ENCODE measurements at regions not wholly inside any gene's neighbourhood (a gene's known extent, or its start where the extent isn't known, plus 50 kb on each side); places are given as distances from the start of the nearest gene placed in this dataset.
A peak's percentile ranks its signal among the peaks of the same experiment; 100 is the strongest.
"Not testable (repeated sequence)": the region's sequence is repeated elsewhere in the genome, so short reads cannot be mapped to it uniquely, and the experiment has no call there.

GRCh38 chr12:131287015-131287937 is 333.6 kb downstream of the ADGRD1 start:
- Histone ChIP-seq H3K79me2 (ENCODE audit: insufficient read depth, low read length) (no peaks in the 10 kb centered on the region), H2AFZ (ENCODE audit: low read length) (no peak overlapping the region), H3K9me3 (ENCODE audit: low read depth, low read length) (no peaks in the 10 kb centered on the region), H3K4me1 (ENCODE audit: insufficient read depth, low read length) (no peaks in the 10 kb centered on the region), H3K36me3 (ENCODE audit: insufficient read depth, low read length) (no peaks in the 10 kb centered on the region), H3K27me3 (ENCODE audit: insufficient read depth, low read length) (no peaks in the 10 kb centered on the region), H3K27ac (ENCODE audit: low read depth, low read length) (no peak overlapping the region), H3K4me2 (ENCODE audit: insufficient read depth, low read length) (no peak overlapping the region), H4K20me1 (ENCODE audit: insufficient read depth, low read length) (no peaks in the 10 kb centered on the region), H3K4me3 (ENCODE audit: insufficient read depth, low read length) (no peak overlapping the region)
- TF ChIP-seq, protein P1, sequence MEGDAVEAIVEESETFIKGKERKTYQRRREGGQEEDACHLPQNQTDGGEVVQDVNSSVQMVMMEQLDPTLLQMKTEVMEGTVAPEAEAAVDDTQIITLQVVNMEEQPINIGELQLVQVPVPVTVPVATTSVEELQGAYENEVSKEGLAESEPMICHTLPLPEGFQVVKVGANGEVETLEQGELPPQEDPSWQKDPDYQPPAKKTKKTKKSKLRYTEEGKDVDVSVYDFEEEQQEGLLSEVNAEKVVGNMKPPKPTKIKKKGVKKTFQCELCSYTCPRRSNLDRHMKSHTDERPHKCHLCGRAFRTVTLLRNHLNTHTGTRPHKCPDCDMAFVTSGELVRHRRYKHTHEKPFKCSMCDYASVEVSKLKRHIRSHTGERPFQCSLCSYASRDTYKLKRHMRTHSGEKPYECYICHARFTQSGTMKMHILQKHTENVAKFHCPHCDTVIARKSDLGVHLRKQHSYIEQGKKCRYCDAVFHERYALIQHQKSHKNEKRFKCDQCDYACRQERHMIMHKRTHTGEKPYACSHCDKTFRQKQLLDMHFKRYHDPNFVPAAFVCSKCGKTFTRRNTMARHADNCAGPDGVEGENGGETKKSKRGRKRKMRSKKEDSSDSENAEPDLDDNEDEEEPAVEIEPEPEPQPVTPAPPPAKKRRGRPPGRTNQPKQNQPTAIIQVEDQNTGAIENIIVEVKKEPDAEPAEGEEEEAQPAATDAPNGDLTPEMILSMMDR (IDR thresholded peaks at IDR 0.05; ENCODE audit: extremely low read depth, low read depth, low read length), result no peak
- no peak for DNase-seq (ENCODE audit: insufficient read length, low spot score, missing footprints)

GRCh38 chr12:131287938-131288764 is 334.4 kb downstream of the ADGRD1 start:
- H3K4me2 ChIP-seq (ENCODE audit: insufficient read depth, low read length), result no peak overlapping the region
- H3K27ac ChIP-seq (ENCODE audit: low read depth, low read length), result no peak overlapping the region
- no peak overlapping the region for H3K4me3 ChIP-seq (ENCODE audit: insufficient read depth, low read length)
- H2AFZ ChIP-seq (ENCODE audit: low read length), result no peak overlapping the region
- TF ChIP-seq, protein P1 (IDR thresholded peaks at IDR 0.05; ENCODE audit: extremely low read depth, low read depth, low read length), result no peak
- no peaks in the 10 kb centered on the region for H3K9me3 ChIP-seq (ENCODE audit: low read depth, low read length)
- DNase-seq (ENCODE audit: insufficient read length, low spot score, missing footprints), result peak; percentile 58
- no peaks in the 10 kb centered on the region for H3K4me1 ChIP-seq (ENCODE audit: insufficient read depth, low read length)
- no peaks in the 10 kb centered on the region for H3K27me3 ChIP-seq (ENCODE audit: insufficient read depth, low read length)
- no peaks in the 10 kb centered on the region for H3K79me2 ChIP-seq (ENCODE audit: insufficient read depth, low read length)
- no peaks in the 10 kb centered on the region for H3K36me3 ChIP-seq (ENCODE audit: insufficient read depth, low read length)
- no peaks in the 10 kb centered on the region for H4K20me1 ChIP-seq (ENCODE audit: insufficient read depth, low read length)

- H4K20me1 ChIP-seq (ENCODE audit: insufficient read depth, low read length); H3K36me3 ChIP-seq (ENCODE audit: insufficient read depth, low read length); H3K4me2 ChIP-seq (ENCODE audit: insufficient read depth, low read length); H3K9me3 ChIP-seq (ENCODE audit: low read depth, low read length); H3K27ac ChIP-seq (ENCODE audit: low read depth, low read length); H3K27me3 ChIP-seq (ENCODE audit: insufficient read depth, low read length); H3K79me2 ChIP-seq (ENCODE audit: insufficient read depth, low read length); H3K4me1 ChIP-seq (ENCODE audit: insufficient read depth, low read length); H2AFZ ChIP-seq (ENCODE audit: low read length); H3K4me3 ChIP-seq (ENCODE audit: insufficient read depth, low read length): not testable (repeated sequence)
- DNase-seq (ENCODE audit: insufficient read length, low spot score, missing footprints), result peak; percentile 56
These were observed 335.3 kb downstream of the ADGRD1 start for GRCh38 chr12:131288765-131289695.

DNA sequence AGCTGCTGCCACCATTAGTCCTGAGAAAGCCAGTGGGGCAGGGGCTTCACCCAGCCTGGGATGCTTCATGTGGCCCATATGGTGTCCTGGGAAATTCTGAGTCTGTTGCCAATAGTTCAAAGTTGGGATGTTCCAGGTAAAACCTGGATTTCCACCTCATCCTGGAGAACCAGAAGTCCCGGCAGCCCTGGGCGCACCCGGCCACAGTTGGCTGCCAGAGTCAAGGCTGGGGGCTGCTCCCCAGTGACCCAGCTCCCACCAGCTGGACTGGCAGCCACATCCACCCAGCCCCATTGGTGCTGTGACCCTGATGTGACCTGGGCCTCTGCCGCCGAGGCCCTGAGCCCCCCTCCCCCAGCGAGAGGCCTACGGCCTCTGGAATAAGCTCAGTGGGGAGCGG is 336.1 kb downstream of the ADGRD1 start:
- H3K9me3 ChIP-seq (ENCODE audit: low read depth, low read length); H3K4me2 ChIP-seq (ENCODE audit: insufficient read depth, low read length); H3K27me3 ChIP-seq (ENCODE audit: insufficient read depth, low read length); H3K4me1 ChIP-seq (ENCODE audit: insufficient read depth, low read length); H2AFZ ChIP-seq (ENCODE audit: low read length); H3K36me3 ChIP-seq (ENCODE audit: insufficient read depth, low read length); DNase-seq (ENCODE audit: insufficient read length, low spot score, missing footprints); H4K20me1 ChIP-seq (ENCODE audit: insufficient read depth, low read length); H3K79me2 ChIP-seq (ENCODE audit: insufficient read depth, low read length); H3K27ac ChIP-seq (ENCODE audit: low read depth, low read length); H3K4me3 ChIP-seq (ENCODE audit: insufficient read depth, low read length): not testable (repeated sequence)

Measured in osteoblast (primary cell).